ENCODE measurements at regions not wholly inside any gene's neighbourhood (a gene's known extent, or its start where the extent isn't known, plus 50 kb on each side); places are given as distances from the start of the nearest gene placed in this dataset.

DNA sequence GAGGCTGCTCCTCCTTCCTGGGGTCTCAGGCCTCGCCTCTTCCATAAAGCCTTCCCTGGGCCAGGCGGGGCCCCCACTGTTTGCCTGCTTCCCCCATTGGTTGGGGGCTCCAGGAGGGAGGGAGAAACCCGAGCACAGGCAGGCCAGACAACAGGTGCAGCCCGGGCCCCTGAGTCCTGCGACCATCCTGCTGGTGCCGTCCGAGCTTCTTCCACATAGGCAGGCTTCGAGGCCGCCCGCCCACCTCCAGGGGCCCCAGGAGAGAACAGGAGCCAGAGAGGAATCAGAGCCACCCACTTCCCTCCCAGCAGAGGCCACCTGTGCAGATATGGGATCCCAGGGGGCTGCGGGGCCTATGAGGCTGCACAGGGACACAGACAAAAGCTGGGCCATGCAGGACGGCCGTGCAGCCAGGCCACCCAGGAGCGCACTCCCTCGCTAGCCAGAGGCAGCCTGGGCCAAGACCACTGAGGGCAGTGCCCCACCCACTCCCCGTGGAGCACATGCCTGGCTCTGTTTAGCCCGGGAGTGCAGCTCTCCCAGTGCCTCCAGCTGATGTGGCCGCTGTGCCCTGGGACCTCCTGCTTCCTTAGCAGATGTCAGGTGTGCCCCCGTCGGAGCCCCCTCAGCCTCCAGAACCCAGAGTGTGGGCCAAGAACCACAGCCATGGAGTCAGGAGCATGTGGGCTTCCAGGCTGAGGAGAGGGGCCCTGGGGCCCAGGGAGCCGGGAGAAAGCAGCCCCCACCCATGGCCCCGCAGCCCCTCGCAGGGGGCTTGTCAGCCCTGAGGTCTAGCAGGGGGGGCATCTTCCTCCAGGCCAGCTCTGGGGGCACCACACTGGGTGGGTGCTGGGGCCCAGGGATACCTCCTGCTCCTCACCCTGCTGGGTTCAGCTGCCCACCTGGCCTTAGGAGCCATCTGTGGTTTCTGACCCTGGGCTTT, 59.9 kb upstream of the INPP5A start:
- no peak for ATAC-seq
- ChIA-PET POLR2A (no interaction called here), CTCF (ENCODE audit: low intra/inter-chr PET ratio) (no interaction called here)
- H2AFZ ChIP-seq (ENCODE audit: low read depth, low read length), result no peak overlapping the region
- WGBS (ENCODE audit: insufficient coverage, low coverage, missing lambda C conversion rate), result 7% methylated on average over 9 of the region's 23 CpGs
- no peak for FAIRE-seq
- H3K79me2 ChIP-seq (ENCODE audit: control insufficient read depth, insufficient read depth, low read length), result no peaks in the 10 kb centered on the region
- no peak overlapping the region for H3K4me2 ChIP-seq (ENCODE audit: insufficient read depth, low read length)
- TF ChIP-seq ZNF184 (CRISPR knock-in tag; IDR thresholded peaks at IDR 0.05) (no peak), ZFP1 (CRISPR knock-in tag; IDR thresholded peaks at IDR 0.05) (no peak), RFX7 (CRISPR knock-in tag; IDR thresholded peaks at IDR 0.05) (no peak), EP400 (IDR thresholded peaks at IDR 0.05) (no peak), JUND (IDR thresholded peaks at IDR 0.05; ENCODE audit: borderline replicate concordance, low read depth, low read length) (no peak), JUND (tag; IDR thresholded peaks at IDR 0.05; ENCODE audit: borderline replicate concordance, low read depth, low read length) (no peak), ZBTB26 (CRISPR knock-in tag; IDR thresholded peaks at IDR 0.05) (no peak), MECOM (CRISPR knock-in tag; IDR thresholded peaks at IDR 0.05) (no peak), TEAD4 (IDR thresholded peaks at IDR 0.05; ENCODE audit: low read length) (no peak), TEAD4 (CRISPR knock-in tag; IDR thresholded peaks at IDR 0.05; ENCODE audit: borderline replicate concordance) (no peak), OTX1 (CRISPR knock-in tag; IDR thresholded peaks at IDR 0.05) (no peak), MCM7 (IDR thresholded peaks at IDR 0.05) (no peak), ARNT (IDR thresholded peaks at IDR 0.05) (no peak), CHD1 (IDR thresholded peaks at IDR 0.05; ENCODE audit: low read length) (no peak), ATF7 (IDR thresholded peaks at IDR 0.05) (no peak), TBL1XR1 (IDR thresholded peaks at IDR 0.05; ENCODE audit: low read length in 2 of 2) (no peak), NR0B1 (IDR thresholded peaks at IDR 0.05; ENCODE audit: partially characterized antibody) (no peak), KAT7 (CRISPR knock-in tag; IDR thresholded peaks at IDR 0.05; ENCODE audit: borderline replicate concordance) (no peak), TFAM (CRISPR knock-in tag; conservative IDR thresholded peaks at IDR 0.05) (no peak), RFX5 (IDR thresholded peaks at IDR 0.05; ENCODE audit: low read depth, low read length) (no peak), RAD21 (CRISPR knock-in tag; conservative IDR thresholded peaks at IDR 0.05 in 1 of 2, IDR thresholded peaks at IDR 0.05 in 1 of 2) (no peak)
- TF ChIP-seq, protein P1, sequence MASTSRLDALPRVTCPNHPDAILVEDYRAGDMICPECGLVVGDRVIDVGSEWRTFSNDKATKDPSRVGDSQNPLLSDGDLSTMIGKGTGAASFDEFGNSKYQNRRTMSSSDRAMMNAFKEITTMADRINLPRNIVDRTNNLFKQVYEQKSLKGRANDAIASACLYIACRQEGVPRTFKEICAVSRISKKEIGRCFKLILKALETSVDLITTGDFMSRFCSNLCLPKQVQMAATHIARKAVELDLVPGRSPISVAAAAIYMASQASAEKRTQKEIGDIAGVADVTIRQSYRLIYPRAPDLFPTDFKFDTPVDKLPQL (IDR thresholded peaks at IDR 0.05; ENCODE audit: extremely low read depth, insufficient read length), result no peak
- H4K20me1 ChIP-seq (replicated peaks; ENCODE audit: control insufficient read depth, insufficient read depth, low read length), result no peaks in the 10 kb centered on the region
- H3K9me1 ChIP-seq (ENCODE audit: control insufficient read depth, insufficient read depth, low read length), result no peaks in the 10 kb centered on the region
- H3K9ac ChIP-seq (ENCODE audit: insufficient read depth in 1 of 2, low read depth in 2 of 2, low read length in 2 of 2), result no peak overlapping the region
- in situ Hi-C loops (cut with MboI) (no loop called here), intact Hi-C loops (cut with micrococcal nuclease) (no loop called here)
- no peak for DNase-seq (ENCODE audit: extremely low read depth in 1 of 4, low spot score in 3 of 4)
- no peaks in the 10 kb centered on the region for H3K36me3 ChIP-seq (ENCODE audit: control insufficient read depth, insufficient read depth, low read length)
- H3K4me3 ChIP-seq, result no peak overlapping the region
- BruUV-seq (replicated peaks), result no TSS peak
- H3K9me3 ChIP-seq (replicated peaks; ENCODE audit: control insufficient read depth, insufficient read depth, low read depth, low read length), result no peaks in the 10 kb centered on the region
- H3K27ac ChIP-seq (ENCODE audit: extremely low read depth, low read depth, low read length), result no peak overlapping the region
- no peaks in the 10 kb centered on the region; a peak in 1 of 5 replicates for H3K4me1 ChIP-seq (replicated peaks in 1 of 2; ENCODE audit: control insufficient read depth in 2 of 2, insufficient read depth in 2 of 2, low read length in 2 of 2)
- peaks cover 15 to 31% of the 10 kb centered on the region in 2 experiments; a peak in 4 of 5 replicates for H3K27me3 ChIP-seq (ENCODE audit: control insufficient read depth in 2 of 2, insufficient read depth in 2 of 2, low read length in 2 of 2)
